Upper lobe of left lung (tissue), 4 donors: ENCODE measurements at regions not wholly inside any gene's neighbourhood (a gene's known extent, or its start where the extent isn't known, plus 50 kb on each side); places are given as distances from the start of the nearest gene placed in this dataset.

ENCODE experiments used
- CTCF ChIP-seq, 6 experiments: fragments of 450-650 bp in 4 of 6; fragments of 200-600 bp in 2 of 6; sonication (generic) in 2 of 6; IDR thresholded peaks; one replicate each; pipeline ENCODE4 v1.5.1; 2016 to 2019; ENCODE audit warnings: antibody characterized with exemption in 6 of 6
- EP300 ChIP-seq, 4 donors: sonication (generic); formaldehyde crosslinking; IDR thresholded peaks; one replicate each; pipeline ENCODE4 v1.5.1; 2017; ENCODE audit warnings: antibody characterized with exemption in 4 of 4, control low read depth in 2 of 4
- POLR2A ChIP-seq, 4 donors: fragments of 450-650 bp; IDR thresholded peaks; one replicate each; pipeline ENCODE4 v1.5.1; 2016 to 2017; ENCODE audit warnings: antibody characterized with exemption in 4 of 4, mild to moderate bottlenecking in 2 of 4
- POLR2AphosphoS5 ChIP-seq, 2 donors: sonication (generic); formaldehyde crosslinking; IDR thresholded peaks; one replicate each; pipeline ENCODE4 v1.5.1; 2017; ENCODE audit warnings: antibody characterized with exemption in 2 of 2

- TF ChIP-seq CTCF (IDR thresholded peaks at IDR 0.05) (no peak), EP300 (IDR thresholded peaks at IDR 0.05) (no peak), POLR2AphosphoS5 (IDR thresholded peaks at IDR 0.05) (no peak), POLR2A (IDR thresholded peaks at IDR 0.05) (no peak)
Observed at GRCh38 chr16:17024514-17024913, 446.2 kb downstream of the XYLT1 start.
